ENCODE measurements at regions not wholly inside any gene's neighbourhood (a gene's known extent, or its start where the extent isn't known, plus 50 kb on each side); places are given as distances from the start of the nearest gene placed in this dataset.

GRCh38 chr1:188220051-188220450, 1391.3 kb downstream of the PLA2G4A start:
- no peak for DNase-seq (ENCODE audit: low read depth in 3 of 3, low spot score in 2 of 3)

GRCh38 chr1:188224263-188224662, 1395.5 kb downstream of the PLA2G4A start:
- no peak for DNase-seq (ENCODE audit: low read depth in 3 of 3, low spot score in 2 of 3)

GRCh38 chr1:188225975-188226374, 1397.2 kb downstream of the PLA2G4A start:
- no peak for DNase-seq (ENCODE audit: low read depth in 3 of 3, low spot score in 2 of 3)

- no peak for DNase-seq (ENCODE audit: low read depth in 3 of 3, low spot score in 2 of 3)
These were observed 1399.9 kb downstream of the PLA2G4A start for GRCh38 chr1:188228623-188229022.

- no peak for DNase-seq (ENCODE audit: low read depth in 3 of 3, low spot score in 2 of 3)
These were observed 1409.0 kb downstream of the PLA2G4A start for GRCh38 chr1:188237573-188238348.

- DNase-seq (ENCODE audit: low read depth in 3 of 3, low spot score in 2 of 3) = no peak
These were observed 1412.1 kb downstream of the PLA2G4A start for GRCh38 chr1:188240772-188241406.

GRCh38 chr1:188241629-188242028, 1412.9 kb downstream of the PLA2G4A start:
- DNase-seq (ENCODE audit: low read depth in 3 of 3, low spot score in 2 of 3) = no peak

GRCh38 chr1:188243456-188243855, 1414.7 kb downstream of the PLA2G4A start:
- no peak for DNase-seq (ENCODE audit: low read depth in 3 of 3, low spot score in 2 of 3)

GRCh38 chr1:188244681-188245080, 1415.9 kb downstream of the PLA2G4A start:
- no peak for DNase-seq (ENCODE audit: low read depth in 3 of 3, low spot score in 2 of 3)

- no peak for DNase-seq (ENCODE audit: low read depth in 3 of 3, low spot score in 2 of 3)
These were observed 1418.5 kb downstream of the PLA2G4A start for GRCh38 chr1:188247255-188247654.

GRCh38 chr1:188249811-188250210, 1421.1 kb downstream of the PLA2G4A start:
- DNase-seq (ENCODE audit: low read depth in 3 of 3, low spot score in 2 of 3) = no peak

GRCh38 chr1:188251036-188251435, 1422.3 kb downstream of the PLA2G4A start:
- no peak for DNase-seq (ENCODE audit: low read depth in 3 of 3, low spot score in 2 of 3)

- DNase-seq (ENCODE audit: low read depth in 3 of 3, low spot score in 2 of 3) = no peak
These were observed 1433.1 kb downstream of the PLA2G4A start for GRCh38 chr1:188261849-188262248.

- DNase-seq (ENCODE audit: low read depth in 3 of 3, low spot score in 2 of 3) = no peak
These were observed 1441.2 kb downstream of the PLA2G4A start for GRCh38 chr1:188269956-188270355.

- DNase-seq (ENCODE audit: low read depth in 3 of 3, low spot score in 2 of 3) = no peak
These were observed 1441.7 kb downstream of the PLA2G4A start for GRCh38 chr1:188270497-188270896.

GRCh38 chr1:188277771-188278170, 1449.0 kb downstream of the PLA2G4A start:
- DNase-seq (ENCODE audit: low read depth in 3 of 3, low spot score in 2 of 3) = no peak

- DNase-seq (ENCODE audit: low read depth in 3 of 3, low spot score in 2 of 3) = no peak
These were observed 1453.2 kb downstream of the PLA2G4A start for GRCh38 chr1:188281921-188282320.

- DNase-seq (ENCODE audit: low read depth in 3 of 3, low spot score in 2 of 3) = peak in 2 of 3 donors; percentile 17 to 19
These were observed 1466.4 kb downstream of the PLA2G4A start for GRCh38 chr1:188295157-188295556.

- DNase-seq (ENCODE audit: low read depth in 3 of 3, low spot score in 2 of 3) = no peak
These were observed 1474.0 kb downstream of the PLA2G4A start for GRCh38 chr1:188302746-188303145.

- DNase-seq (ENCODE audit: low read depth in 3 of 3, low spot score in 2 of 3) = no peak
These were observed 1485.9 kb downstream of the PLA2G4A start for GRCh38 chr1:188314557-188315137.

GRCh38 chr1:188317894-188318293, 1489.1 kb downstream of the PLA2G4A start:
- no peak for DNase-seq (ENCODE audit: low read depth in 3 of 3, low spot score in 2 of 3)

- no peak for DNase-seq (ENCODE audit: low read depth in 3 of 3, low spot score in 2 of 3)
These were observed 1496.5 kb downstream of the PLA2G4A start for GRCh38 chr1:188325211-188325610.
